Right cardiac atrium (tissue), 5 donors: ENCODE measurements at regions not wholly inside any gene's neighbourhood (a gene's known extent, or its start where the extent isn't known, plus 50 kb on each side); places are given as distances from the start of the nearest gene placed in this dataset.

Source experiments
- ATAC-seq, 2 donors: fragments of 200-7000 bp; cut with Tn5 transposase; one replicate each; pipeline versions ENCODE4 v1.8.0 to v1.9.1; 2020; ENCODE audit warnings: moderate library complexity in 2 of 2, mild to moderate bottlenecking in 1 of 2
- DNase-seq, 3 donors: peaks; one replicate each; pipeline ENCODE4 v3.0.0-alpha.2; 2020
- H3K27ac ChIP-seq: one replicate; pipeline ENCODE4 v1.5.1; 2013; ENCODE audit warnings: mild to moderate bottlenecking, low read length, control low read depth, moderate library complexity
- H3K27me3 ChIP-seq: one replicate; pipeline ENCODE4 v1.6.1; 2013; ENCODE audit not compliant: control insufficient read depth, insufficient read depth
- H3K4me1 ChIP-seq: one replicate; pipeline ENCODE4 v1.6.1; 2013; ENCODE audit warnings: low read length; ENCODE audit not compliant: control insufficient read depth, insufficient read depth
- H3K4me3 ChIP-seq: one replicate; pipeline ENCODE4 v1.5.1; 2013; ENCODE audit warnings: low read length, control low read depth
- H3K9me3 ChIP-seq: one replicate; pipeline ENCODE4 v1.6.1; 2013; ENCODE audit warnings: low read length; ENCODE audit not compliant: control insufficient read depth
- WGBS: extraction: QIAGEN DNeasy Blood & Tissue Kit; methylation state at CpG from one replicate; pipeline ENCODE4 v1.1.7; 2013; 5-methylcytosine and 5-hydroxymethylcytosine counted together
- intact Hi-C, 4 donors: fragments of 100-400 bp; cut with DNase I; formaldehyde crosslinking; loops; one replicate each; pipeline versions ENCODE4 v1.11.0 to v1.14.0; 2022 to 2023
- donor health status: healthy with polysubstance abuse.
- donor health status: DM: no; HTN: yes; CAD: no.
- donor health status: DM: no; HTN: no; CAD: no.
- donor health status: DM: no; HTN: yes; CAD: no; lungs with severe emphysema.
- donor health status: DM: yes; HTN: yes; CAD: no.

DNA sequence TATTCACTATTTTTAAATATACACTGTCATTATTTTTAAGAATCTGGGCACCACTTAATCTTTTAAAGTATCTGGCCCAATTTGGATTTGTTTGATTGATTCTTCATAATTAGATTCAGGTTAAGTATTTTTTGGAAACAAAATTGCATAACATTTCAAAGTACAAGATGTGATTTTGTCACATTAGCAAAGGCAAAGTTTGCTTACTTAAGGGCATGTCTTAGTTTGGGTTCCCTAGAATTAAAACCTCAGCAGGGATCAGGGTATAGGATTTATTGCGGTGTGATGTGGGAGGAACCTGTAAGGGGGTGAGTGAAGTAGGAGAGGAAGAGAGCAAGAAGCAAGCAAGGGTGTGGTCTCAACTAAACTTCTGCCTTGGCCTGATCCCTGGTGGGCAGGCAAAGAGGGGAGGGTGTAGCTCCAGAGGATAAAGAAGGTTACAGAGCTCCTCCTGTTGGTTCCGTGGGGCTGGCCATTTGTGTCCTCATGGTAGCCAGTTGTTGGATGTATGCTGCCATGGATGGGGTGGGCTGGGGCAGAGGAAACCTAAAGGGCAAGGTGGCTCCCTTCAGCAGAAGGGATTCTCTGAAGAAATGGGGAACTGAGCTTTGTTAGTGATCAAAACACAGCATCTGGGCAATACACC, 668.7 kb upstream of the SLC35B3 start:
- no peak for ATAC-seq
- no peak for DNase-seq
- Histone ChIP-seq H3K9me3 (no peaks in the 10 kb centered on the region), H3K4me1 (no peaks in the 10 kb centered on the region), H3K27me3 (no peaks in the 10 kb centered on the region), H3K27ac (no peak overlapping the region), H3K4me3 (no peak overlapping the region)
- 64% methylated on average over 2 of the region's 2 CpGs for WGBS
- intact Hi-C loops = no loop called here

DNA sequence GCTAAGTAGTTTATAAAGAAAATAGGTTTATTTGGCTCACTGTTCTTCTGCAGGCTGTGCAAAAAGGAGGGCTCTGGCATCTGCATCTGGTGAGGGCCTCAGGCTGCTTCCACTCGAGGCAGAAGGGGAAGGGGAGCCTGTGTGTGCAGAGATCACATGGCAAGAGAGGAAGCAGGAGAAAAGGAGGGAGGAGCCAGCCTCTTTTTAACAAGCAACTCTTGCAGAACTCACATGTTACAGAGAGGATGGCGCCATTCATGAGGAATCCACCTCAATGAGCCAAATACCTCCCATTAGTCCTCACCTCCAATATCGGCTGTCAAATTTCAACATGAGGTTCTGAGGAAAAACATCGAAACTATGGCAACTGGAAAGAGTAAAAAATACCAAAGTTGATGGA, 666.6 kb upstream of the SLC35B3 start:
- H3K27me3 ChIP-seq = no peaks in the 10 kb centered on the region
- no peaks in the 10 kb centered on the region for H3K9me3 ChIP-seq
- H3K4me1 ChIP-seq = no peaks in the 10 kb centered on the region
- H3K4me3 ChIP-seq = no peak overlapping the region
- ATAC-seq (no peak), DNase-seq (no peak)
- H3K27ac ChIP-seq = no peak overlapping the region
- intact Hi-C loops = no loop called here
- 69% methylated on average over 4 of the region's 4 CpGs for WGBS

DNA sequence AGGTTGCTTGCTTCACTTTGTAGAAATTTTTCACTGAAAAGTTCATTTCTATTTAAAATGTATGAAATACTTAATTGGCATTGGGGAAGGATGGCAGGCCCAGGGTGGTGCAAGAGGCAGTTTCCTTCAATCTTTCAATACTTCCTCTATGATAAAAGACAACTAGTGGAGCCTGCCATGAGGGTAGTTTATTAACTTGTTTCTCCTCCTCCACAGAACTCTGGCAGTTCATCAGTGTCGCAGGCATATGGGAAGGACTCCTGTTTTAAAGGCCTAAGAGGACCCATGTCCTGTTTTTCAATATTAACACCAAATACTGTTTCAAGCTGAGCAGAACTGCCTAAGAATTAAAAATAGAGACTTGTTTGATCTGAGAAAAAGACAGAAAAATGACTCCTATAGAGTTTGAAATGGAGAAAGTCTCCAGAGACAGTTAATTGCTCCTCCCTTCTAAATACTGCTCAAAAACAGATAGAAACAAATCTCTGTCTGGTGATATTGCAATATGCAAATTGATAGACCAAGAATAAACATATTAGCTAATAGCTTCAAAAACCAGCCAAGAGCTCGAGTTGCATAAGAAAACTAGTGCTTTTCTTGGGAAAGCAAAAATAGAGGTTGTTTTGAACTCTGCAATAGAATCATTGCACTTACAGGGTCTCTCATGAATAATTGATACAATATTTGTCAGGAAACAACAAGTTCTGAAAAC, 665.7 kb upstream of the SLC35B3 start:
- ATAC-seq (no peak), DNase-seq (no peak)
- no peaks in the 10 kb centered on the region for H3K4me1 ChIP-seq
- 46% methylated on average over 2 of the region's 2 CpGs for WGBS
- H3K4me3 ChIP-seq = no peak overlapping the region
- no peak overlapping the region for H3K27ac ChIP-seq
- intact Hi-C loops = no loop called here
- H3K27me3 ChIP-seq = no peaks in the 10 kb centered on the region
- H3K9me3 ChIP-seq = no peaks in the 10 kb centered on the region

- intact Hi-C loops = no loop called here
- no peak for DNase-seq
- 65% methylated on average over 6 of the region's 6 CpGs for WGBS
Observed at GRCh38 chr6:9095729-9096128, 660.4 kb upstream of the SLC35B3 start.

DNA sequence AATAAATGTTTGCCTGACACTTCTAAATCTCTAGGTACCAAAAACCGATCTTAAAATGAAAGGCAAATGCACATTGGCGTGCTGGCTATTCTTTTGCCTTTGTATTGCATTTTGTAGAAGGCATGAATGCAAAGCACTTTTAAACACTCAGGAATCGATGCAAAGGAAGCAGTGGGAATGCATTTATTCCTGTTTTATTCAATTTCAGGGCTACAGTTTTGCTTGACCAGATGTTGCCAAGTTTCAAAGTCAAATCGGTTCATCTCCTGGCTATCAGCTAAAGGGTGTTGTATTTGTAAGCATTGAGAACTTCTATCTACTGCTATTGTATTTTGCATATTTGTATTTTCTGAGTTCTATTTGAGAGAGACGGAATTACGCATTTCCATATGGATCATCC, 659.8 kb upstream of the SLC35B3 start:
- H3K27ac ChIP-seq = no peak overlapping the region
- no peak overlapping the region for H3K4me3 ChIP-seq
- H3K4me1 ChIP-seq = no peaks in the 10 kb centered on the region
- 81% methylated on average over 6 of the region's 6 CpGs for WGBS
- ATAC-seq (no peak), DNase-seq (no peak)
- H3K27me3 ChIP-seq = no peaks in the 10 kb centered on the region
- intact Hi-C loops = no loop called here
- no peaks in the 10 kb centered on the region for H3K9me3 ChIP-seq

More at GRCh38 chr6:9095729-9096128, 660.4 kb upstream of the SLC35B3 start:
- no peak overlapping the region for H3K4me3 ChIP-seq
- H3K9me3 ChIP-seq = no peaks in the 10 kb centered on the region
- H3K27me3 ChIP-seq = no peaks in the 10 kb centered on the region
- H3K27ac ChIP-seq = no peak overlapping the region
- H3K4me1 ChIP-seq = no peaks in the 10 kb centered on the region
- no peak for ATAC-seq

DNA sequence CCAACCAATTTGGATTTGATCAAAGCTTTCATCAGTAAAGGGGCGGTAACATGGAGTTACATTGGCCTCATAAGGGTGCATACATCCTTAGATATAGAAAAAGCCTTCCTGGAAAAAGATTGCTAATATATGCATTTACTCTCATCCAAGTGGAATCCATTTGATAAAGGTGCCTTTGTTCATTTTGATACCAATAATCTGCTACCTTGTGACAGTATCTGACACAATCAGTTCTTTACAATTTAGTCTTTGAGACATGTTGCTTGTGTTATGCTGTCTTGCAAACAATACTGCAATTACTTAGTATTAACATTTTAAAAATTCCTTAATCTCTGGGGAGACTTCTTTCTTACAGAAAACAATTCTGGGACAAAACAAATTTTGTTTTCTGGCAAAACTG, 654.4 kb upstream of the SLC35B3 start:
- no peaks in the 10 kb centered on the region for H3K27me3 ChIP-seq
- DNase-seq (no peak), ATAC-seq (no peak)
- H3K9me3 ChIP-seq = no peaks in the 10 kb centered on the region
- 67% methylated on average over 1 of the region's 1 CpG for WGBS
- no peak overlapping the region for H3K27ac ChIP-seq
- no peaks in the 10 kb centered on the region for H3K4me1 ChIP-seq
- no peak overlapping the region for H3K4me3 ChIP-seq
- intact Hi-C loops = no loop called here

- Histone ChIP-seq H3K4me3 (no peak overlapping the region), H3K9me3 (no peaks in the 10 kb centered on the region), H3K27ac (no peak overlapping the region), H3K4me1 (no peaks in the 10 kb centered on the region), H3K27me3 (no peaks in the 10 kb centered on the region)
- DNase-seq (no peak), ATAC-seq (no peak)
- 78% methylated on average over 5 of the region's 5 CpGs for WGBS
- intact Hi-C loops = no loop called here
Observed at GRCh38 chr6:9087470-9087869, 652.1 kb upstream of the SLC35B3 start.

DNA sequence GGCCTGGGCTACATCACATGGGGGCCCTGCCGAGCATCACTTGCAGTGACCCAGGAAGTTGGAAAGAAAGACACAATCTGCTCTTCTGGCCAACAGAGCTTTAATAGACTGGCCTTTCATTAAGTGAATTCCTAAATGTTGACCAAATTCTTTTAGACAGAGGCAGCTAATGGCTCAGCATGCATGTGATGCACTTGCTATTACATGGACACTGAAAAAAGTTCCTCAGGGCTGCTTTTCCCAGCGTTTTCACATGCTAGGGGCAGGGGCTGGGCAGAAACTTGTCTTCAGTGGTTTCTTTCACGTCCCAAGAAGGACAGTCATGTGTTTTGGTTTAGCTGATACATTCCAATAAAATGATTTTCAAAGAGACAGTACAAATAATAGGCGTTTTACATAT, 651.0 kb upstream of the SLC35B3 start:
- intact Hi-C loops = no loop called here

DNA sequence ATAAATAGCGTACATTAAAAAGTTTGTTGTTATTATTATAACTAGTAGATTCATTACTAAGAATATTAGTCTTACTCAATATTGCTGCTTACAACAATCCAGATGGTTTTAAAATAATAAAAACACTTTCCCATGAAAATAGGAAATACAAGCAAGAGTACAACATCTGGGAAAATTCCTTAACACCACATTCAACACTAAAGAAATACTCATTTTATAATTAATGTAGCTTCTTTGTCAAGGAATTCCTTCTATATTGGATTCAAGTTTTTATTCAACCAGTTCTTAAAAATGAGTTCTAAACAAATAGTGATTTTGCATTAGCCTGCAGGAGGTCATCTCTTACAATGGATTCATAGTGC, 650.3 kb upstream of the SLC35B3 start:
- 94% methylated on average over 1 of the region's 1 CpG for WGBS
- no peaks in the 10 kb centered on the region for H3K4me1 ChIP-seq
- intact Hi-C loops = no loop called here

More for the DNA sequence above, 651.0 kb upstream of the SLC35B3 start:
- Histone ChIP-seq H3K4me1 (no peaks in the 10 kb centered on the region), H3K4me3 (no peak overlapping the region), H3K27ac (no peak overlapping the region), H3K9me3 (no peaks in the 10 kb centered on the region), H3K27me3 (no peaks in the 10 kb centered on the region)
- DNase-seq = peak in 1 of 3 donors; percentile 24
- ATAC-seq = no peak
- 56% methylated on average over 4 of the region's 4 CpGs for WGBS

DNA sequence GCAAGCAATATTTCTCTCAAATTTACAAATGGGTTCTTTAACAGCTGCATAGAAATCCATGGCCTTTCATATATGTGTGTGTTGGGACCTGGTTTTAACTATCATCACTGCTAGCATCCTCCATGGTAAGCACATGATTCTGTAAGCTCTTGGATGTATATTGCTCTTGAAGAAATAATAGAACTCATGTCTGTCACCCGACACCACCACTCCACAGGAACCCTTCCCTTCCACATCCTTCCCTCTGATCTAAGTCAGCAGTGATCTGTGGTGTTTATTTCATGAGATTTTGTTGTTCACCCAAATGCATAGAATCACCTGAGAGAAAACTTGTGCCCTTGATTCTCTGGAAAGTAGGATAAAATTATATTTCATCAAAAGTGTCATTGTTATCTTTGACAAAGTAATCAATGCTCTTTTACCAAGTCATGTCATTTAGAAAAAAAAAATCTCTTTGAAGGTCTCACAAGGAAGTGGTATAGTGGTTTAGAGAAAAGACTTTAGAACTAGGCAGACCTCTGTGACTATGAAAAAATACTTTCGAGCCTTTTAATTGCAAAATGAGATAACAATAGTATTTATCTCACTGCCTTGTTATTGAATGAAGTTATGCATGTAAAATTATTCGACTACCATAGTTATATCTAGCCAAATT, 649.8 kb upstream of the SLC35B3 start:
- Histone ChIP-seq H3K4me1 (no peaks in the 10 kb centered on the region), H3K9me3 (no peaks in the 10 kb centered on the region), H3K4me3 (no peak overlapping the region), H3K27me3 (no peaks in the 10 kb centered on the region), H3K27ac (no peak overlapping the region)
- ATAC-seq (no peak), DNase-seq (no peak)
- WGBS = 57% methylated on average over 3 of the region's 3 CpGs
- intact Hi-C loops = no loop called here

More for the DNA sequence above, 650.3 kb upstream of the SLC35B3 start:
- Histone ChIP-seq H3K9me3 (no peaks in the 10 kb centered on the region), H3K4me3 (no peak overlapping the region), H3K27me3 (no peaks in the 10 kb centered on the region), H3K27ac (no peak overlapping the region)
- DNase-seq (no peak), ATAC-seq (no peak)

DNA sequence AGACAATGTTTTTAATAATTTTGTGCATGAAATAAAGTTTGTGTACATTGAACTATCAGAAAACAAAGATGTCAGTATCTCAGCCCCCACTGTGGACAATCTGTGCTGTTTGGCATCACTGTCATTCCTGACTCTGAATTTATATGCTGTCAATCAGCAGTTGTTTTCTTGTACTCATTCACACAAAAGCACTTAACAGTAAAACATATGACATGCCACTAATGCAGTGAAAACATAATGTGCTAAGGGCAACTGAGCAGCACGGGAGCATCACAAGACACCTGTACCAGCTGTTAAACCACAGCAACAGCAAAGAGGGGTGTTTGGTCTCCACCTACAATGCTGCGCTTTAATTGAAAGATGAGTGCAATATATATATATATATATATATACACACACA, 647.8 kb upstream of the SLC35B3 start:
- no peaks in the 10 kb centered on the region for H3K27me3 ChIP-seq
- H3K4me3 ChIP-seq = no peak overlapping the region
- no peaks in the 10 kb centered on the region for H3K9me3 ChIP-seq
- ATAC-seq (no peak), DNase-seq (no peak)
- intact Hi-C loops = no loop called here
- no peak overlapping the region for H3K27ac ChIP-seq
- H3K4me1 ChIP-seq = no peaks in the 10 kb centered on the region
- 82% methylated on average over 2 of the region's 2 CpGs for WGBS
